ENCODE measurements at regions not wholly inside any gene's neighbourhood (a gene's known extent, or its start where the extent isn't known, plus 50 kb on each side); places are given as distances from the start of the nearest gene placed in this dataset.
"Not testable (repeated sequence)": the region's sequence is repeated elsewhere in the genome, so short reads cannot be mapped to it uniquely, and the experiment has no call there.

DNA sequence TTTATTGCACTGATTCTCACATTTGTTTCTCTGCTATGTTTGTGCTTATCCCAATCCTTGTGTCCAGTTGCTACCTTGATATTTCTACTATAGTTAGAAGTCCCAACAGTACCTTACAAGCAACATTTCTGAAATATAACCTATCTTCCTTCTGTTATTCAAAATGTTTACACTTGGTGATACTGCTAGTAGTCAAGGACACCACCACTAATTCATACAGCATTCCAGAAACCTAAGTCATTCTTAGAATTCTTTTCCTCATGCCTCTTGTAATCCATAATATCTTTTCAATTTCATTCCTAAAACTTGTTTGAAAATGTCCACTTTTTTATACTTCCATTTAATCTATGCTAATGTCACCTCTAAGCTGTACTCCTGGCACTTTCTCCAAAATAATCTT is 2132.1 kb downstream of the NCAM2 start:
- intact Hi-C loops (cut with DNase I, micrococcal nuclease) = no loop called here
- Histone ChIP-seq H3K9me3 (peaks cover 63% of the 10 kb centered on the region), H3K36me3 (ENCODE audit: low read depth) (no peaks in the 10 kb centered on the region), H3K4me1 (ENCODE audit: low read depth) (no peaks in the 10 kb centered on the region), H3K4me3 (no peak overlapping the region)
- ATAC-seq (no peak), DNase-seq (no peak)
- TF ChIP-seq, protein P1, sequence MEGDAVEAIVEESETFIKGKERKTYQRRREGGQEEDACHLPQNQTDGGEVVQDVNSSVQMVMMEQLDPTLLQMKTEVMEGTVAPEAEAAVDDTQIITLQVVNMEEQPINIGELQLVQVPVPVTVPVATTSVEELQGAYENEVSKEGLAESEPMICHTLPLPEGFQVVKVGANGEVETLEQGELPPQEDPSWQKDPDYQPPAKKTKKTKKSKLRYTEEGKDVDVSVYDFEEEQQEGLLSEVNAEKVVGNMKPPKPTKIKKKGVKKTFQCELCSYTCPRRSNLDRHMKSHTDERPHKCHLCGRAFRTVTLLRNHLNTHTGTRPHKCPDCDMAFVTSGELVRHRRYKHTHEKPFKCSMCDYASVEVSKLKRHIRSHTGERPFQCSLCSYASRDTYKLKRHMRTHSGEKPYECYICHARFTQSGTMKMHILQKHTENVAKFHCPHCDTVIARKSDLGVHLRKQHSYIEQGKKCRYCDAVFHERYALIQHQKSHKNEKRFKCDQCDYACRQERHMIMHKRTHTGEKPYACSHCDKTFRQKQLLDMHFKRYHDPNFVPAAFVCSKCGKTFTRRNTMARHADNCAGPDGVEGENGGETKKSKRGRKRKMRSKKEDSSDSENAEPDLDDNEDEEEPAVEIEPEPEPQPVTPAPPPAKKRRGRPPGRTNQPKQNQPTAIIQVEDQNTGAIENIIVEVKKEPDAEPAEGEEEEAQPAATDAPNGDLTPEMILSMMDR (IDR thresholded peaks at IDR 0.05) = no peak

DNA sequence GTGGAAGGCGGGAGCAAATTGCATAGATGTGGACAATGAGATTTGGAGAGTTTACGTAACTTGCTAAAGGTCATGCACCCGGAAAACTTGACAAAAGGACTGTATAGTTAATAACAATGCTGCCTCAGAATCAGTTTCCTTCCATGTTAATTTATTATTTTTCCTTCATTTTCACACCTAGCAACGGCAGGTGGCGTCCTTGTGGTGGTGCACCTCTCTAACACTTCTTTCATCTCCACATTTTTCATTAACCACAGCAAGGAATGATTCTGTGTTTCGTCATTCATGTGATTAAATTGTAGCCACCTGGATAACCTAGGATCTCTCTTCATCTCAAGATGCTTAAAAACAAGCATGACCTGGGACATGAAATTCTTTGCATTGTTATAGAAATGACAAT is 2133.0 kb downstream of the NCAM2 start:
- Histone ChIP-seq H3K36me3 (ENCODE audit: low read depth) (no peaks in the 10 kb centered on the region), H3K9me3 (peaks cover 63% of the 10 kb centered on the region), H3K4me3 (no peak overlapping the region), H3K4me1 (ENCODE audit: low read depth) (no peaks in the 10 kb centered on the region)
- DNase-seq = no peak
- TF ChIP-seq, protein P1 (IDR thresholded peaks at IDR 0.05) = no peak
- no peak for ATAC-seq
- intact Hi-C loops (cut with DNase I, micrococcal nuclease) = no loop called here

DNA sequence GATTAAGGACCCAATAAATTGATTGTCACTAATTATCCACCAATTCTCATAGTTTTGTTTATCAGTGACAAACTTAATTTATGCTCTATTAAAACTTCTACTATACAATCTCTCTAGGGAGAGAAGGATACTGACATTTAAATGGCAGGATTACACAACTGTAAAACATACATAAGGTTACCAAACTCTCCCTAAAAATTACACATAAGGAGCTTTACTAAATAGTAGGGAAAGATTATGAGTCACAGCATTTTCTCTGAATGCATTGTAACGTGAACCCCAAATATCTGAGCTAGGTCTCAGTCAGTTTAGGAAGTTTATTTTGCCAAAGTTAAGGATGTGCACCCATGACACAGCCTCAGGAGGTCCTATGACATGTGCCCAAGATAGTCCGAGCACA is 2140.6 kb downstream of the NCAM2 start:
- intact Hi-C loops (cut with DNase I, micrococcal nuclease) = no loop called here
- ATAC-seq (no peak), DNase-seq (no peak)
- H3K4me1 ChIP-seq (ENCODE audit: low read depth) = no peaks in the 10 kb centered on the region
- no peak overlapping the region for H3K4me3 ChIP-seq
- H3K9me3 ChIP-seq = peaks cover 74% of the 10 kb centered on the region
- TF ChIP-seq, protein P1 (IDR thresholded peaks at IDR 0.05) = no peak
- H3K36me3 ChIP-seq (ENCODE audit: low read depth) = no peaks in the 10 kb centered on the region

GRCh38 chr21:23152130-23152529 is 2153.9 kb downstream of the NCAM2 start:
- intact Hi-C loops (cut with DNase I, micrococcal nuclease) = no loop called here
- H3K36me3 ChIP-seq (ENCODE audit: low read depth) = no peaks in the 10 kb centered on the region
- TF ChIP-seq, protein P1 (IDR thresholded peaks at IDR 0.05) = no peak
- H3K9me3 ChIP-seq = peaks cover 49% of the 10 kb centered on the region
- H3K4me3 ChIP-seq = no peak overlapping the region
- DNase-seq (no peak), ATAC-seq (no peak)
- no peaks in the 10 kb centered on the region for H3K4me1 ChIP-seq (ENCODE audit: low read depth)

- intact Hi-C loops (cut with DNase I, micrococcal nuclease); H3K4me3 ChIP-seq; H3K36me3 ChIP-seq (ENCODE audit: low read depth); ATAC-seq; H3K4me1 ChIP-seq (ENCODE audit: low read depth); DNase-seq: not testable (repeated sequence)
- H3K9me3 ChIP-seq = peaks cover 45% of the 10 kb centered on the region
Observed at GRCh38 chr21:23153842-23154241, 2155.6 kb downstream of the NCAM2 start.

- DNase-seq (no peak), ATAC-seq (no peak)
- intact Hi-C loops (cut with DNase I, micrococcal nuclease) = no loop called here
- H3K9me3 ChIP-seq = peaks cover 55% of the 10 kb centered on the region
- H3K36me3 ChIP-seq (ENCODE audit: low read depth) = no peaks in the 10 kb centered on the region
- TF ChIP-seq, protein P1 (IDR thresholded peaks at IDR 0.05) = no peak
- no peak overlapping the region for H3K4me3 ChIP-seq
- no peaks in the 10 kb centered on the region for H3K4me1 ChIP-seq (ENCODE audit: low read depth)
Observed at GRCh38 chr21:23155281-23155680, 2157.1 kb downstream of the NCAM2 start.

Data from mucosa of descending colon (tissue), 3 donors.